HUES64 (cell line): ENCODE measurements at regions not wholly inside any gene's neighbourhood (a gene's known extent, or its start where the extent isn't known, plus 50 kb on each side); places are given as distances from the start of the nearest gene placed in this dataset.

Source experiments
- H3K27ac ChIP-seq: 2 replicates; pipeline ENCODE4 v1.7.0; 2013; ENCODE audit warnings: low read depth, low read length, inconsistent platforms
- H3K27me3 ChIP-seq: 2 replicates; pipeline ENCODE4 v1.6.1; 2013; ENCODE audit warnings: mild to moderate bottlenecking, low read length; ENCODE audit not compliant: insufficient read depth
- H3K36me3 ChIP-seq: 2 replicates; pipeline ENCODE4 v1.6.1; 2013; ENCODE audit warnings: mild to moderate bottlenecking, low read length; ENCODE audit not compliant: insufficient read depth
- H3K4me1 ChIP-seq: 2 replicates; pipeline ENCODE4 v1.6.1; 2013; ENCODE audit warnings: mild to moderate bottlenecking, low read length, moderate library complexity; ENCODE audit not compliant: insufficient read depth
- H3K4me3 ChIP-seq: 2 replicates; pipeline ENCODE4 v1.5.1; 2013; ENCODE audit warnings: mild to moderate bottlenecking, low read length, moderate library complexity
- H3K9ac ChIP-seq: 2 replicates; pipeline ENCODE4 v1.6.1; 2013; ENCODE audit warnings: mild to moderate bottlenecking, low read depth, low read length
- H3K9me3 ChIP-seq: 2 replicates; pipeline ENCODE4 v1.6.1; 2013; ENCODE audit warnings: low read depth, low read length; ENCODE audit not compliant: insufficient read depth
- WGBS: fragments of 150-250, 120-280 bp; methylation state at CpG from one replicate; pipeline ENCODE4 v1.1.7; 2013; ENCODE audit warnings: missing lambda C conversion rate; 5-methylcytosine and 5-hydroxymethylcytosine counted together

GRCh38 chrX:87727620-87728019 lies 210.0 kb downstream of the KLHL4 start:
- H3K27ac ChIP-seq: no peak overlapping the region
- H3K9me3 ChIP-seq: no peaks in the 10 kb centered on the region
- H3K4me1 ChIP-seq: no peaks in the 10 kb centered on the region
- H3K9ac ChIP-seq: no peak overlapping the region
- H3K27me3 ChIP-seq: no peaks in the 10 kb centered on the region
- WGBS: 63% methylated on average over 3 of the region's 3 CpGs
- no peaks in the 10 kb centered on the region for H3K36me3 ChIP-seq
- H3K4me3 ChIP-seq: no peak overlapping the region

GRCh38 chrX:87728024-87728423 lies 210.4 kb downstream of the KLHL4 start:
- Histone ChIP-seq H3K27me3 (no peaks in the 10 kb centered on the region), H3K36me3 (no peaks in the 10 kb centered on the region), H3K4me3 (no peak overlapping the region), H3K4me1 (no peaks in the 10 kb centered on the region), H3K9ac (no peak overlapping the region), H3K27ac (no peak overlapping the region), H3K9me3 (no peaks in the 10 kb centered on the region)
- WGBS: 83% methylated on average over 9 of the region's 9 CpGs

DNA sequence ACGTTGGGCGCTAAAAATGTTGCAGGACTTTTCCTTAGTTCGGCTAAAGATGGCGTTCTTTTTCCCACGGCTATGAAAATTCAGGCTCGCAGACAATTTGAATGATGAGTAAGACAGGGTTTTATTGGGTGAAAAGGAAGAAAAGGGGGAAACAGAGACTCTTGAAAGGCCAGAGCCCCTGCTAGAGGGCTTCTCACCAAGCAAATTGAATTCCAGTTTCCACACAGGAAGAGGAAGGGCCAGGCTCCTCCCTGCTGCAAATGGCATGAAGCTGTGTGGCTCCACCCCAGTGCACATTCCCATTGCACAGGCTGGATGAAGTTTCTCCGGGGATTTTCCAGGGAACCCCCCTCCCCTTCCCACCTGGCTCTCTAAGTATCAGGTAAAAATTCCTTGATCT lies 210.9 kb downstream of the KLHL4 start:
- no peaks in the 10 kb centered on the region for H3K36me3 ChIP-seq
- no peak overlapping the region for H3K4me3 ChIP-seq
- H3K27ac ChIP-seq: no peak overlapping the region
- H3K9me3 ChIP-seq: no peaks in the 10 kb centered on the region
- WGBS: 99% methylated on average over 7 of the region's 7 CpGs
- H3K4me1 ChIP-seq: no peaks in the 10 kb centered on the region
- no peak overlapping the region for H3K9ac ChIP-seq
- no peaks in the 10 kb centered on the region for H3K27me3 ChIP-seq

GRCh38 chrX:87732133-87732532 lies 214.5 kb downstream of the KLHL4 start:
- Histone ChIP-seq H3K9ac (no peak overlapping the region), H3K36me3 (no peaks in the 10 kb centered on the region), H3K4me3 (no peak overlapping the region), H3K27ac (no peak overlapping the region), H3K27me3 (no peaks in the 10 kb centered on the region), H3K9me3 (no peaks in the 10 kb centered on the region), H3K4me1 (no peaks in the 10 kb centered on the region)

DNA sequence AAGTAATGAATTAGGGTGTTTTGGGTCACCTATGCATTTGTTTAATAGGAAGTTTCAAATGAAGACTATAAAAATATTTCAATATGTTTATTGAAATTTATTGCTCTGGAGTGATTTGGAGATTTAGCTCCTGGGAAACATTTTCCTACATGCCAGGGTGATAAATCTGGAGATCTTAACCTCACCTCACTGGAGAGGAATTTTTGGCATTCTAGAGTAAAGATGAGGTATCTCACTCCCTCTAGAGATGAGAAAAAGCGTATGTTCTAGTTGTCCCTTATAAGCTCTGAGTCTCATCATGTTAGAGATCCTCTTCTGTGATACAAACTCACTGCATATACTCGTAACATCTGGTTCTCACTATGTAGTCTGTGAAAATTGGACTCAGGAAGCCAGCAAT lies 219.0 kb downstream of the KLHL4 start:
- H3K9ac ChIP-seq: no peak overlapping the region
- no peaks in the 10 kb centered on the region for H3K36me3 ChIP-seq
- H3K27ac ChIP-seq: no peak overlapping the region
- 88% methylated on average over 1 of the region's 2 CpGs for WGBS
- H3K4me1 ChIP-seq: no peaks in the 10 kb centered on the region
- H3K4me3 ChIP-seq: no peak overlapping the region
- no peaks in the 10 kb centered on the region for H3K9me3 ChIP-seq
- H3K27me3 ChIP-seq: no peaks in the 10 kb centered on the region

- WGBS: no CpG with 5 or more reads among the region's 1 CpG
- H3K36me3 ChIP-seq: no peaks in the 10 kb centered on the region
- no peak overlapping the region for H3K27ac ChIP-seq
- no peak overlapping the region for H3K4me3 ChIP-seq
- no peaks in the 10 kb centered on the region for H3K9me3 ChIP-seq
- H3K27me3 ChIP-seq: no peaks in the 10 kb centered on the region
- H3K9ac ChIP-seq: no peak overlapping the region
- no peaks in the 10 kb centered on the region for H3K4me1 ChIP-seq
Observed at GRCh38 chrX:87744391-87744790, 226.8 kb downstream of the KLHL4 start.

GRCh38 chrX:87755493-87755892 lies 237.9 kb downstream of the KLHL4 start:
- Histone ChIP-seq H3K27ac (no peak overlapping the region), H3K9me3 (no peaks in the 10 kb centered on the region), H3K27me3 (no peaks in the 10 kb centered on the region), H3K36me3 (no peaks in the 10 kb centered on the region), H3K9ac (no peak overlapping the region), H3K4me3 (no peak overlapping the region), H3K4me1 (no peaks in the 10 kb centered on the region)
- 96% methylated on average over 5 of the region's 5 CpGs for WGBS

GRCh38 chrX:87788976-87789375 lies 271.4 kb downstream of the KLHL4 start:
- Histone ChIP-seq H3K9ac (no peak overlapping the region), H3K36me3 (no peaks in the 10 kb centered on the region), H3K27me3 (no peaks in the 10 kb centered on the region), H3K9me3 (peaks cover 9% of the 10 kb centered on the region; the same call in 1 of the 2 replicates), H3K27ac (no peak overlapping the region), H3K4me3 (no peak overlapping the region), H3K4me1 (no peaks in the 10 kb centered on the region)

- Histone ChIP-seq H3K9ac (no peak overlapping the region), H3K27ac (no peak overlapping the region)
Observed at GRCh38 chrX:87798039-87798438, 280.4 kb downstream of the KLHL4 start.

DNA sequence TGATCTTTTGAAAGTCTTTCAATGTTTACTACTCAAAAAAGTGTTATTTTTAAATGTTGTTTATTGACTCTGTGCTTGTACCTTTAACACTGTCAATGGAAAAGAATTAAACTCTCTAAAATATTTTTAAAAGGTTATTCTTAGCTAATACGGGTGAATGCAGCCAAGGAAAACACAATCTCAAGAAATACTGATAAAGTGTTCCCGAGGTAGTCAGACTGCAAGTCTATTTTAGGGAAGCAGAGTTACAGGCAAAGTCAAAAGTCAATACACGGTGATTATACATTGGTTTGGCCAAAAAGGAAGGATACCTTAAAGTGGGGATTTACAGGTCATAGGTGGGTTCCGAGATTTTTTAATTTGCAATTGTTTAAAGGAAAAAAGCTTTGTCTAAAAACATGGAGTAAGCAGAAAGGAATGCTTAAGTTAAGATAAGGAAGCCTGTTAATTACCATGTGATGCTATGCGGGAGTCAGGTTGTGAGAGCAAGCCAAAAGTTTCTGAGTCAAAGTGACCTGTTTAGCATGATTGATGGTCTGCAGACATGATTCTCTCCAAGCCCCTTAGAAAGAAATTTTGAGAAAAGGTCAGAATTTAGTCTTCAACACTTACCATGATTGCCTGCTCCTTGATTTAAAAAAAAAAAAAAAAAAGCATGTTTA lies 288.4 kb downstream of the KLHL4 start:
- no peak overlapping the region for H3K4me3 ChIP-seq
- H3K27me3 ChIP-seq: no peaks in the 10 kb centered on the region
- no peaks in the 10 kb centered on the region for H3K36me3 ChIP-seq
- no peak overlapping the region for H3K9ac ChIP-seq
- H3K27ac ChIP-seq: peak overlapping the region; percentile 60; the same call in 1 of the 2 replicates
- H3K9me3 ChIP-seq: no peaks in the 10 kb centered on the region
- H3K4me1 ChIP-seq: peaks cover 11% of the 10 kb centered on the region
- WGBS: 38% methylated on average over 4 of the region's 5 CpGs

More at GRCh38 chrX:87798039-87798438, 280.4 kb downstream of the KLHL4 start:
- H3K4me3 ChIP-seq: no peak overlapping the region
- no peaks in the 10 kb centered on the region for H3K4me1 ChIP-seq
- no peaks in the 10 kb centered on the region for H3K9me3 ChIP-seq
- H3K27me3 ChIP-seq: no peaks in the 10 kb centered on the region
- H3K36me3 ChIP-seq: no peaks in the 10 kb centered on the region

DNA sequence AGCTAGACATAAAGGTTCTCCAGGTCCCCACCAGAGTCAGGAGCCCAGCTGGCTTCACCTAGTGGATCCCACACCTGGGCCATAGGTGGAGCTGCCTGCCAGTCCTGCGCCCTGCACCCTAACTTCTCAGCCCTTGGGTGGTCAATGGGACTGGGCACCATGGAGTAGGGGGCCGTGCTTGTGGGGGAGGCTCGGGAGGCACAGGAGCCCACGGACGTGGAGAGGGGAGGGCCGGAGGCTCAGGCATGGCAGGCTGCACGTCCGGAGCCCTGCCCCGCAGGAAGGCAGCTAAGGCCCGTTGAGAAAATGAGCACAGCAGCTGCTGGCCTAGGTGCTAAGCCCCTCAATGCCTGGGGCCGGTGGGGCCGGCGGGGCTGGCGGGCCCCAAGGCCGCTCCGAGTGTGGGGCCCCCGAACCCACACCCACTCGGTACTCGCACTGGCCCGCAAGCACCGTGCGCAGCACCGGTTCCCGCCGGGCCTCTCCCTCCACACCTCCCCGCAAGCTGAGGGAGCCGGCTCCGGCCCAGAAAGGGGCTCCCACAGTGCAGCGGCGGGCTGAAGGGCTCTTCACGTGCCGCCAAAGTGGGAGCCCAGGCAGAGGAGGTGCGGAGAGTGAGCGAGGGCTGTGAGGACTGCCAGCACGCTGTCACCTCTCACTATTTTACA lies 291.1 kb downstream of the KLHL4 start:
- no peaks in the 10 kb centered on the region for H3K9me3 ChIP-seq
- H3K27me3 ChIP-seq: no peaks in the 10 kb centered on the region
- no peak overlapping the region for H3K9ac ChIP-seq
- 96% methylated on average over 35 of the region's 35 CpGs for WGBS
- no peak overlapping the region for H3K4me3 ChIP-seq
- no peaks in the 10 kb centered on the region for H3K36me3 ChIP-seq
- no peak overlapping the region for H3K27ac ChIP-seq
- H3K4me1 ChIP-seq: peaks cover 11% of the 10 kb centered on the region

DNA sequence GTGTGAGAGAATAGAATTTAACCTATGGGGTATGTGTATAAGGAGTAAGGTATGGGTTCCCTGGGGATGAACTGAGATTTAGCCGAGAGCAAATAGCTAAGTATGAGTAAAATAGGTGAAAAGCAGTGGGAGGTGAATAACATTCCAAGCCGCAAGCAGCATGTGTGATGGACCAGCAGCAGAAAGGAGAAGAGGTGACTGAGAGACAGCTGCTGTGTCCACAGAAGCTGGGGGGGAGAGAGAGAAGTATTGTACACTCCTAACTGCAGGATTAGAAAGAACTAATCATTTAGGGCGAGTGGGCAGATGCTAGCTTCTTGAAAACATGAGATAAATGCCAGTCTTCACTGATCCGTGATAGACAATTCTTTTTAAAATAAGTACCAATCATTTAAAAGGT lies 296.0 kb downstream of the KLHL4 start:
- Histone ChIP-seq H3K4me3 (no peak overlapping the region), H3K27me3 (no peaks in the 10 kb centered on the region), H3K9ac (no peak overlapping the region), H3K9me3 (no peaks in the 10 kb centered on the region), H3K4me1 (no peaks in the 10 kb centered on the region), H3K27ac (no peak overlapping the region), H3K36me3 (no peaks in the 10 kb centered on the region)
- WGBS: 78% methylated on average over 2 of the region's 4 CpGs
